OCI-LY1 (cell line): ENCODE measurements at regions not wholly inside any gene's neighbourhood (a gene's known extent, or its start where the extent isn't known, plus 50 kb on each side); places are given as distances from the start of the nearest gene placed in this dataset.

ENCODE experiments used
- H2AFZ ChIP-seq: fragments of 200-600 bp; sonication (generic), shearing (Covaris generic); 2 replicates; pipeline ENCODE4 v1.6.0; 2014; ENCODE audit warnings: antibody characterized with exemption, mild to moderate bottlenecking, low read length
- H3F3A ChIP-seq: fragments of 200-600 bp; sonication (generic), shearing (Covaris generic); 2 replicates; pipeline ENCODE4 v1.6.0; 2014; ENCODE audit warnings: mild to moderate bottlenecking, antibody characterized with exemption, low read length, moderate library complexity; ENCODE audit not compliant: insufficient read depth
- H3K27ac ChIP-seq: fragments of 200-600 bp; sonication (generic); 2 replicates; pipeline ENCODE4 v1.5.1; 2014; ENCODE audit warnings: low read length, mixed run types, mild to moderate bottlenecking, low read depth; ENCODE audit not compliant: poor library complexity, severe bottlenecking
- H3K27me3 ChIP-seq: fragments of 200-600 bp; sonication (generic); 2 replicates; pipeline ENCODE4 v1.6.0; 2014; ENCODE audit warnings: antibody characterized with exemption, mild to moderate bottlenecking, low read length, moderate library complexity; ENCODE audit not compliant: insufficient read depth
- H3K36me3 ChIP-seq: fragments of 200-600 bp; sonication (generic); 2 replicates; pipeline ENCODE4 v1.6.1; 2014; ENCODE audit warnings: mild to moderate bottlenecking, antibody characterized with exemption, low read length, moderate library complexity, mixed read lengths; ENCODE audit not compliant: insufficient read depth
- H3K4me1 ChIP-seq: fragments of 200-600 bp; sonication (generic); 2 replicates; pipeline ENCODE4 v1.5.1; 2014; ENCODE audit warnings: mild to moderate bottlenecking, low read length, moderate library complexity; ENCODE audit not compliant: insufficient read depth, severe bottlenecking
- H3K4me2 ChIP-seq: fragments of 200-600 bp; sonication (generic), shearing (Covaris generic); 2 replicates; pipeline ENCODE4 v1.6.1; 2014; ENCODE audit warnings: low read length
- H3K4me3 ChIP-seq: fragments of 200-600 bp; sonication (generic); 2 replicates; pipeline ENCODE4 v1.5.1; 2014; ENCODE audit warnings: low read length, low read depth, mild to moderate bottlenecking, mixed read lengths; ENCODE audit not compliant: poor library complexity, severe bottlenecking
- H3K79me2 ChIP-seq: fragments of 200-600 bp; shearing (Covaris generic); 2 replicates; pipeline ENCODE4 v1.6.1; 2016; ENCODE audit warnings: mixed run types, low read length, mixed read lengths; ENCODE audit not compliant: insufficient read depth
- H3K9ac ChIP-seq: fragments of 200-600 bp; sonication (generic), shearing (Covaris generic); 2 replicates; pipeline ENCODE4 v1.6.1; 2014; ENCODE audit warnings: mild to moderate bottlenecking, low read length, mixed read lengths
- H3K9me2 ChIP-seq: fragments of 200-600 bp; sonication (generic), shearing (Covaris generic); 2 replicates; pipeline ENCODE4 v1.6.1; 2014; ENCODE audit warnings: low read depth, mild to moderate bottlenecking, low read length, mixed read lengths
- H3K9me3 ChIP-seq: fragments of 200-600 bp; shearing (Covaris generic); 2 replicates; pipeline ENCODE4 v1.6.1; 2014; ENCODE audit warnings: low read length, mixed read lengths
- H4K20me1 ChIP-seq: fragments of 200-600 bp; sonication (generic), shearing (Covaris generic); 2 replicates; pipeline ENCODE4 v1.6.0; 2016; ENCODE audit warnings: mild to moderate bottlenecking, low read length; ENCODE audit not compliant: insufficient read depth
- CTCF ChIP-seq: fragments of 200-600 bp; sonication (generic), shearing (Covaris generic); IDR thresholded peaks from 2 replicates; pipeline ENCODE4 v1.5.1; 2017; ENCODE audit warnings: mild to moderate bottlenecking, antibody characterized with exemption, low read length, moderate library complexity, mixed read lengths
- EZH2 ChIP-seq: fragments of 200-600 bp; sonication (generic), shearing (Covaris generic); IDR thresholded peaks from 2 replicates; pipeline ENCODE4 v1.8.0; 2017; ENCODE audit warnings: borderline replicate concordance, mixed run types, mild to moderate bottlenecking, antibody characterized with exemption, low read length, moderate library complexity, mixed read lengths

DNA sequence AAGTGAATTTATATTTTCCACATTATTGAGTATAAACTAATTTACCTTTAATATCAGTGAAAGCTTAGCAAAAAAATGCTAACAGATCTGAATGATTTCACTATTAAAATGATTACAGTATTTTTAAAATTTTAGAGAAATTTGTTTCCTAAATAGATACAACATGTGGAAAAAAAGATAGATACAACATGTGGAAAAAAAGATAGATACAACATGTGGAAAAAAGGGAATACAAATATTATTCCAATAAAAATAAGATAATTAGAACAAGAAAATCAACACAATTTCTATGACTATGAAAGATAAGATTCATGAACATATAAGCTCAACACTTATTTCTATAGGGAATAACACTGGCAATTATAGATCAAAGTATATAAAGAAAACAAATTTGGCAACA is 865.9 kb upstream of the VRK2 start:
- no peak for TF ChIP-seq EZH2
- no peak for TF ChIP-seq CTCF
- Histone ChIP-seq H3K9me3 (no peaks in the 10 kb centered on the region), H3K9ac (no peak overlapping the region), H3K9me2 (no peaks in the 10 kb centered on the region), H3K36me3 (no peaks in the 10 kb centered on the region), H3K27ac (no peak overlapping the region), H3F3A (no peaks in the 10 kb centered on the region), H3K27me3 (no peaks in the 10 kb centered on the region), H2AFZ (no peak overlapping the region), H3K4me3 (no peak overlapping the region), H3K4me1 (no peaks in the 10 kb centered on the region), H3K4me2 (no peak overlapping the region), H3K79me2 (no peaks in the 10 kb centered on the region), H4K20me1 (no peaks in the 10 kb centered on the region)

- no peak overlapping the region for H3K4me3 ChIP-seq
These were observed 865.1 kb upstream of the VRK2 start for GRCh38 chr2:57181315-57182038.

DNA sequence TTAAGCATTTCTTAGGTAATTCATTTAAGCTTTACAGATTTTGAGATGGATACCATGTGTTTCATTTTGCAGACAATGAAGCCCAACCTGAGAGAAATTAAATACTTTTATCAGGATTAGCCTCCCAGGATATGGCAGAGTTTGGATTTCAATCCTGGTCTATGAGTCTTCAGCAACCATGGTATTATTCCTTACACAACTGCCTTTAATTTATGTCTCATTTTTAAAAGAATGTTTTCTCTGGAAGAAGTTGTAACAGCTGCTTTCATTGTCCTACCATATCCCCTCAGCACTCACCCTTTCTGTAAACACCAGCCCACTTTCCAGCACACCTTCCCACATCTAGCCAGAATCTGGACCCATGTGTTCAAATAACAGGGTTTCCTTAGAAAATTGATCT is 863.7 kb upstream of the VRK2 start:
- TF ChIP-seq EZH2 (no peak), CTCF (no peak)
- no peaks in the 10 kb centered on the region for H3F3A ChIP-seq
- no peaks in the 10 kb centered on the region for H3K27me3 ChIP-seq
- H3K79me2 ChIP-seq = no peaks in the 10 kb centered on the region
- no peak overlapping the region for H2AFZ ChIP-seq
- no peak overlapping the region for H3K4me2 ChIP-seq
- no peaks in the 10 kb centered on the region for H4K20me1 ChIP-seq
- no peak overlapping the region for H3K27ac ChIP-seq
- no peaks in the 10 kb centered on the region for H3K9me3 ChIP-seq
- no peak overlapping the region for H3K4me3 ChIP-seq
- H3K9ac ChIP-seq = no peak overlapping the region
- H3K9me2 ChIP-seq = no peaks in the 10 kb centered on the region
- no peaks in the 10 kb centered on the region for H3K36me3 ChIP-seq
- no peaks in the 10 kb centered on the region for H3K4me1 ChIP-seq

More at GRCh38 chr2:57181315-57182038, 865.1 kb upstream of the VRK2 start:
- no peak overlapping the region for H3K4me2 ChIP-seq
- H4K20me1 ChIP-seq = no peaks in the 10 kb centered on the region
- no peak overlapping the region for H3K27ac ChIP-seq
- no peak overlapping the region for H3K9ac ChIP-seq
- no peak overlapping the region for H2AFZ ChIP-seq
- TF ChIP-seq CTCF = no peak
- no peak for TF ChIP-seq EZH2
- no peaks in the 10 kb centered on the region for H3K36me3 ChIP-seq
- H3K9me3 ChIP-seq = no peaks in the 10 kb centered on the region
- no peaks in the 10 kb centered on the region for H3K79me2 ChIP-seq
- no peaks in the 10 kb centered on the region for H3K4me1 ChIP-seq
- no peaks in the 10 kb centered on the region for H3K9me2 ChIP-seq
- H3F3A ChIP-seq = no peaks in the 10 kb centered on the region
- no peaks in the 10 kb centered on the region for H3K27me3 ChIP-seq
